Stimulated activated CD4-positive, alpha-beta T cell treated with anti-CD3 and anti-CD28 coated beads, TNF-alpha, amount 100 ng/mL, for 1 hour (primary cell): ENCODE measurements at regions not wholly inside any gene's neighbourhood (a gene's known extent, or its start where the extent isn't known, plus 50 kb on each side); places are given as distances from the start of the nearest gene placed in this dataset.

Experiments used
- DNase-seq, 3 donors: peaks; one replicate each; pipeline ENCODE4 v3.0.0-alpha.2; 2020; ENCODE audit warnings: low read depth in 3 of 3, low spot score in 1 of 3

DNA sequence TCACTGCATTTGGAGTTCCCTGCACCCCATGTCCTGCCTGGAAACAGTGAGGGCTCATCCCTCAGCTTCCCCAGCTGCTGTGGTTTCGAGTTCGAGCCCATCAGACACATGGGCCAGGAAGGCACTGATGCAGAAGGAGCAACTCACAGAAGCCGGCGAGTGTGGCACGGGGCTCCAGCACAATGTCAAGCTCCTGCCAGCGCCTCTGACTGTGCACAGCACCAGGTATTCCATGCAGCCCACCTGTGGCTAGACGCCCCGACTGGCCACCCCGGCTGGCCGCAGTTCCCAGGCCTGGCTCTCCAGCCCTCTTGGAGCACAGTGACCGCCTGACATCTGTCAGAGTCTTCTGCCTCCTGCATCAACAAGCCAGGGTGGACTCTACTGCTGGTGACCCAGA, 419.4 kb downstream of the SHANK2 start:
- no peak for DNase-seq

DNA sequence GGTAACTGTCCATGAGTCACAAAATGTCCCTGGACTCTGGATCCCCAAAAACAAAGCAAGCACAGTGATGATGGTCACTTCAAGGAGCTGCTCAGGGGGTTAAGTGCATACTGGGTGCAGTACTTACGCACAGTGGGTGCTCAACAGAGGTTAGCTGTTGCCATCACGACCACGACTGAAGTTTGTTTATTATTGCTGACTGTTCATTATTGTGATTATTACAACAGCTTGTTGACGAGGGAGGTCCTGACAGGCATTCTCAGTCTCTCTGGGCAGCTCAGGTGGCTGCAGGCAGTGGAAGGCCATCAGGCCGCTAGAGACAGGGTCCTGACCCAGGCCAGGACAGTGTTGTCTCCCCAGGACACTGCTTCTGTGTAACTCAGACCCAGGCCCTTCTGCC, 418.8 kb downstream of the SHANK2 start:
- no peak for DNase-seq

DNA sequence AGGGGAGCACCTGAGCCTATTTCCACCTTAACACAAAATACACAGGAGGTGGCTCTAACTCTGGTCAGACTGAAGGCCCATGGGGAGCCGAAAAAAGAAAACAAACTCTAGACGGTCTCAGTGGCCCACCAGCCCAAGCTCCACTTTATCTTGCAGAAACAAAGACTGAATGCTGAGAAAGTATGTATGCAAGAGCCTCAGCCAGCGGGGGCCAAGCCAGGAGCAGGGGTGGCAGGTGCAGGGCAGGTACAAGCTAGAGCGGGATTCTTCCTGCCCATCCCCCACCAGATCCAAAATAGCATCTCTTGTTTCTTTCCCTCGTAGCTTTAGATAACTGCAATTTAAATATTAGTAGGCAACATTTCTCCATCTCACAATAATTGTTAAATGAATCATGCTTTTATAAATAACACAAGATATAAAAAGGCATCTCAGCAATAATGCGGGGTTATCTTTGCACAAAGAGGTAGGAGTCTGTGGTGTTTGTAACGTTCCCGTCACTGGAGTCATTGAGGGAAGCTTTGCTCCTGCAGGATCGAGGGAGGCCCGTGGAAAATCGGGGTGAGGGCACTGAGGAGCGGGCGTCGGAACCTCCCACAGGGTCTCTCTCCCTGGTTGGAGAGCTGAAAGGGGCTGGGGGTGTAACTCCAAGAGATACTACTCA, 418.0 kb downstream of the SHANK2 start:
- no peak for DNase-seq

DNA sequence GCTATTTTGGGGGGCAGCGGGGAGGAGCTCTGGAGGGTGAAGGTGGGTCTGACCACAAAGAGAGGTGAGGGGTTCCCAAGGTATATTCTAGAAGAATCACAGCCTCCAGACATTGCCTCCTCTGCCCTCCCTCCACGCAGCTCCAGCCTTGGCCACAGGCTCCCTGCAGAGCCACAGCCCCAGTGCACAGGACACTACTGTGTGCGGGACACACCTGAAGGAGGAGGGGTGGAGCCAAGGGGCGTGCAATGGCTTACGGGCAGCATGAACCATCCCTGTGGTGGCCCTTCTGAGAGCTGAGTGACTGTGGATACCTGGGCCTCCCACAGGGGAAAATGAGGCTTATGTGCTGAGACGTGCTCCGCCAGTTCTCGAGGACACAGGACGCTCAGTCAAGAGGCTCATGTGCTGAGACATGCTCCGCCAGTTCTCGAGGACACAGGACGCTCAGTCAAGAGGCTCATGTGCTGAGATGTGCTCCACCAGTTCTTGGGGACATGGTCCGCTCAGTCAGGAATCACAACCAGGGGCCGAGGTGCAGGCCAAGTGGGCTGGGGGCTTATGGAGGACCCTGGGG, 417.3 kb downstream of the SHANK2 start:
- no peak for DNase-seq

DNA sequence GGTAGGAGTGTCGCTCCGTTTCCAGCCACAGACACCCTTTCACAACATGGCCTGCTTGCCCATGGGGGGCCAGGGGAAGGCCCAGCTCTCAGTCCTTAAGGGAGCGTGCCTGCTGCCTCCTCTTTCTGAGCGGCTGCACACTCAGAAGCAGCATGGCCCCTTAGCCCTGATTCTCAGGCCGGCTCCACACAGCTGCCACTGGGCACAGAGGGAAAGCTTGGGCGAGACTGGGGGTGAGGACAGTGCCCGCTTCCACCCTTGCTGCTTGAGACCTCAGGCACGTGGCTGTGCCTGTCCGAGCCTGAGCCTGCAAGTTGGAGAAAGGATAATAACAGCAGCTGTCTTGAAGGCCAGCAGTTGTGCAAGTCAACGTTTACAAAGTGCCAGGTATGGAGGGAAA, 416.3 kb downstream of the SHANK2 start:
- DNase-seq = no peak

DNA sequence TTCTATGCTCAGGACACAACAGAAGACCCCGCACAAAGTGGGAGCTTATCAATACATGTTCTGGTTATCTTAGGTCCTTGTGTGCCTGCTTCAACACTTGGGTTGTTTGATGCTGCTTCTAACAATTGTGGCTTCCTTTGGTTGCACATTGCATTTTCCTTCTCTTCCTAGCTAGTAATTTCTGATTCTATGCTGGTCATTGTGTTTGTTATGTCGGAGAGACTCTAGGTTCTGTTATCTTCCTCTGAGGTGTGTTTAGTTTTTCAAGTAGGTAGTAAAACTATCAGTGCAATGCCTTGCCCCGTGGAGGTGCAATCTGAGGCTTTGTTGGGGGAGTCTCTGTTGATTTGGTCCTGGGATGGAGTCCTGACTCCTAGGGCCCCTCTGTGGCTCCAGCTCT, 414.2 kb downstream of the SHANK2 start:
- no peak for DNase-seq

DNA sequence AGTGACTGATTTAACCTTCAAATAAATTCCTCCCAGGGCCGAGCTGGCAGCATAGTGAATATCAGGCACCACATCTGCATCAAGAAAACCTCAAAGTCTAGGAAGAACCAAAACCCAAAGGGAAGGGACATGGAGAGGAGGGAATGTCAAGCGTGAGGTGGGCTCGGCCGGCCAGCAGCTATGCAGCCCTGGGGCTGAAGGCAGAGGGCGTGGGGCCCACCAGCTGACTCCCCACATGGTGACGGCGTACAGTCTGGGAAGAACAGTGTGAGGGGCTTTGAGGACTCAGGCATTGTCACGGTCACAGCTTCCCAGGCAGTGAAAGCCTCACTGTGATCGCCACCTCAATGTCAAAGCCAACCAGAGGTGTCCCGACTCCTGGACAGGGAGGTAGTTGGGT, 412.5 kb downstream of the SHANK2 start:
- DNase-seq = no peak

DNA sequence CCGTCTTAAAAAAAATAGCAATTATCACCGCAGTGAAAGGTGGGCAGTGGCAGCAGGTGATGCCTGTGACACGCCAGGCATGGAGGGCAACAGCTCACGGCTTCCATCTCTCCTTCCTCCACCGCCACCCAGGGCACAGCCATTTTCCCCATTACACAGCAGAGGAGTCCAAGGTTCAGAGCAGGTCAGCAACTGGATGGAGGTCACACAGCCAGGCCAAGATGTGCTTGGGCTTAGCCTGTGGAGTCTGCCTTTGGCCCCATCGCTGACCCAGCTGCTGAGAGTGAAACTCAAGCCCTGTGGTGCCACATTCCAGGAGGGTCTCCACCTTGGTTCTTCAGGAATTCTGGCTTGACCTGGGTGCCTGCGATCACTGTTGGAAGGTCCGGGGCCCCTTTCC, 411.1 kb downstream of the SHANK2 start:
- DNase-seq = no peak

DNA sequence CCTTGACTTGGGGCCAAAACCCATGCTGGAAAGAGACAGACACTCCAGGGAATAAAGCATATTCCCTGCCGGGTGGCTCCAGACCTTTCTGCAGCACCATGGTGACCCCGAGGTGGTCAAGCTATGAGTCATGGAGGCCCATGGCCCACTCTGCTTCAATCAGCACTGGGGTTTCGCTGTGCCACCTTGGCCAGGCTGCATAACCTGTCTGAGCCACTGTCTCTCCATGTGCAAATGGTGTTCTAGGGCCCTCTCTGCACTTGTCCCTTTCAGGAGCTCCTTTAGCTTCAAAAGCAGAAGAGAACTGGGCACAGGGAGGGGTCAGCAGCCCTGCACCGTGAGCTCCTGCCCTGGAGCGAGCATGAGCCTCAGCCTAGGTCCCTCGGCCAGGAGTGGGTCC, 410.1 kb downstream of the SHANK2 start:
- no peak for DNase-seq

DNA sequence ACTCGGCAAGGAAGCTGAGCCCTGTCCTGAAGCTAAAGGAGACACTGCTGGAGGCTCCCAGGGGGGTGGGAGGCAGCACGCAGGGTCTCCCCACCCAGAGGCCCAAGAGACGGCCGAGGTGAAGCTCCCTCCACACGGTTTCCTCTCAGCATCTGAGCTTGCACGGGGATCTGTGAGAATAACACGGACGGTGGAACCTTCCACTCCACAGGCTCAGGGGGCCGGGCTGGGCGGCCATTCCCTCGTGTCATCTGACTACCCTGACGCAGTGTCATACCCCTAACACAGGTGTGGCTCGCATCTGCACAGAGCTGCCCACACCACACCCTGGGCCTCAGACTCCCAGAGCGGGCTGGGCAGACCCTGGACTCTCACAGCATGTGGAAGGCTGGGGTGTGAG, 409.7 kb downstream of the SHANK2 start:
- DNase-seq = no peak

DNA sequence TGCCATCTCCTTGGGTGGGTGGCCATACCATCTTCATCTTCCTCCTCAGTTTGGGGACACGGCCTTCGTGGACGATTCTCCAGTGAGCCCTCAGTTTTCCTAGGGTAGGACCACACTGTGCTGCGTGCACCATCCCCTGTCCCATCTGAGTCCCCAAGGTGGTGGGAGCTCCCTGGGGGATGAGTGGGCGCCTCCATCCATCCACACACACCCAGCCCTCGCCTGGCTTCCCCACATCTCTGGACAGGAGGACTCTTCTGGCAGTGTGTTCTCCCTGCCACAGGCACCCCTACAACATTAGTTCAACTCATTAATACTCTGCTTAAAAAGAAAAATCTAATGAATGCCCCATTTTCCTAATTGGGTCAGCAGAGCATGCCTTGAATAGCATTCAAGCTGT, 408.5 kb downstream of the SHANK2 start:
- DNase-seq = no peak

DNA sequence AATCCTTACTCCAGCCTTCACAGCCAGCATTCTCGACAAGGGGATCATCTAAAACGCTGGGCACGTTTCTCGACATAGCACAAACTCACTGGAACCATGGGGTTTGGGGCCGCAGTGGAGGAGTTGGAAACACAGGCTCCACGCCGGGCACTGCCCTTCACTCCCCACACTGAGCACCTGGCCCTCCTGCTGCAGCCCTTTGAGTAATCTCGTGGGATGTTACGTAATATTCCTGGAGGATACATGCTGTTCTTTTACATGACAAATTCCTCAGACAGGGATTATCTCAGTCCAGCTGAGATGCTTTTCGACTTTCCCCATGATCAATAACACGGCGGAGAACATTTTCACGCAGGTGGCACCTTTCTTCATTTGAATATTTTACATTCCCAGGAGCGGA, 408.0 kb downstream of the SHANK2 start:
- no peak for DNase-seq

DNA sequence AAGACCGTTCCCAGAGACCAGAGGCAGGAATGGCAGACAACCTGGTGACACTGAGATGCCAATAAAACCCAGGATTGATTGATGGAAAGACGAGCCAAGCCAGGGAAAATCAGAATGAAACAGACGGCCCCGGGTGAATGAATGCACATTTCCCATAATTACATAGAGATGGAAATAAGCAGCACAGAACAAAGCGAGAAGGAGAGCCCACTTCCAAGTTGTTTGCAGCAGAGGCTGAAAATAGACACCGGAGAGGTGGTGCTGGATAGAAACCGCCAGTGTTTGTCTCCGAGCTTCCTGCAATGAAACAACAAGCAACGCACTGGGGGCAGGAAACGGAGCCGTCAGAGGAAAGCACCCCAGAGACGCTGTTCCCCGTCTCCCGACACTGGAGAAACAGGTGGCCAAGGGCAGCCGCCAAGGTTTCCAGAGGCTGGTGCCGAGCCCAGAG, 406.8 kb downstream of the SHANK2 start:
- no peak for DNase-seq

DNA sequence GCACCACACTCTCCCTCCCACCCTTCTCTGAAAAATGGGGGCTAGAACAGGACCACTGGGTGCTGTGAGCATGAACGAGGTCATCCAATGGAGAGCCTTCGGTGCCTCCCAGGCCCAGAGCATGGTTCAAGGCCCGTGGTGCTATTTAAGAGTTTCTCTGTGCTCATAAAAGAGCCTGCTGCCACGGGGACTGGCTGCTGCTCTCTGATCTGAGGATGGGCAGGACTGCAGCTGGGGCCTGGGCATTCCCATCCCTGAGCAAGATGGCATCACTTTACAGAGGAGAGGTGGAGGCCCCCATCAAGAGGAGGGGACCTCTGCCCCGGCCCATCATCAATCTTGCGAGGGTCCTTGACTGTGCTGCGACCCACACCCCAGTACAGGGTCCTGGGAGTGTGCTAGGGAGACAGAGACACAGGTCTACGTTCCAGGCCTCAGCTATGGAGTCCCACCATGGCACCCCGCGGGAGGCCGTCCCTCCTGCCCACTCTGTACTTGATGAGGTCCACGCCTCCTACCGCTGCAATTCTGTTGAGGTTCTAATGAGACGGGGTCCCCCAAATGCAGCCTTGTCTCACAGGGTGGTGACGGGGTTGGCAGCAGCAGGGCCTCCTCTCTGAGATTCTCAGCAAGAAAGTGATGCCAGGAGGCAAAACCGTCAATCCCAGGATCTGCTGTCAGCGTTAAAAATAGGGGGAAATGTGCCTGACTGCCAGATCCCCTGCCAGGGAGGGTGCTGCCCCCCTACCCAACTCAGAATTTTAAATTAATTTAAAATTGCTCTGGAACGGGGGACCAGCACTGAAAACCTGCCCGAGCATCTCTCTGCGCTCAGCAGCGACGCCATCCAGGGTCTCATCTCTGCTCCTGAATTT, 405.4 kb downstream of the SHANK2 start:
- DNase-seq = no peak

DNA sequence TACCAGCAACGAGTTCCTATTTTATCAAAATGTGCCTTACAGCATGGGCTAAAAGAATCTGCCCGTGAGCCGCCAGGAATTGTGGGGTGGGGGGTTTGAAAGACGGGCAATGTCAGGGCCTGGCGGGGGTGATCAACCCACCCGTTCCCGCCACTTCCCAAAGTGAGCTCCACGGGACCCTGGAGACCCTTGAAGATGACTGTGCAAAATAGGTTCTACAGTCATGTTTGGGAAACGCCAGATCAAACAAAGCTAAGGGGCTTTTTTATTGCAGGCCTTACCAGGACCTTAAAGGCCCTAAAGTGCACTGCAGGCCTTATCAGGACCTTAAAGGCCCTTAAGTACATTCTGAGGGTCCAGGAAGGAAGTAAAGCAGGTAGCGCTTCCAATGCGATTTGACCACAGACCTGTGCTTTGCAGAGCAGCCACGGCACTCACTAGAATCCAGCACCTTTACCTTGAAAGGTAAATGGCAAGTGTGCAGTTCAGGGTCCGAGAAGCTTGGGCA, 404.1 kb downstream of the SHANK2 start:
- DNase-seq = no peak

DNA sequence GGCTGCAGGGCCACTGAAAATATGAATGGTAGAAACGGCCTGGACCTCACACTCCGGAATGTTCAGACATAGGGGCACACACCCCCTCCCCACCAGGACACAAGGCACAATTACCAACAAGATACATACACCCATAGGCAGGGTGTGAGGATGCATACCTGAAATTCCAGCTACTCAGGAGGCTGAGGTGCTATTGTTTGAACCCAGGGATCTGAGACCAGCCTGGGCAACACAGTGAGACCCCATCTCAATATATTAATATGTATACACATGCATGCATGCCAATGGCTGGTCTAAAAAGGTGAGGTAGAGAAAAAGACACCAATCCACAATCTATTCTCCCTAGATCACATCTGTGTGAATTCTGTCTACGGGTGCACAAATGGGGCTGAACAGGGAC, 403.3 kb downstream of the SHANK2 start:
- no peak for DNase-seq

DNA sequence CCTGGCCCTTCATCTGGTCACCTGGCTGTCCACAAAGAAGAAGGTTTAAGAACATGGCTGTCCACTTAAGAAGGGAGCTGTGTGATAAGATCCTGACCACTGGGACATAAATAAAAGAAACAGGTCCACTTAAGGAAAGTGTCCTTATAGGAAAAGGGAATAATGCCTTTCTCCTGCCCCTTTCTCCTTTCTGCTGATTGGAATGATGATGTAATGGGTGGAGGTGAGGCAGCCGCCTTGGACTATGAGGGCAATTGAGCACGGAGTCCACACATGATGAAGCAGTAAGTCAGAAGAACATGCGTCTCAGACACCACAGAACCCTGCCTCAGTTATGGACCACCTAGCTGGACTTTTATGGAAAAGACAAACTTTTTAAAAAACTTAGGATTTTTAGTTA, 401.1 kb downstream of the SHANK2 start:
- DNase-seq = no peak

DNA sequence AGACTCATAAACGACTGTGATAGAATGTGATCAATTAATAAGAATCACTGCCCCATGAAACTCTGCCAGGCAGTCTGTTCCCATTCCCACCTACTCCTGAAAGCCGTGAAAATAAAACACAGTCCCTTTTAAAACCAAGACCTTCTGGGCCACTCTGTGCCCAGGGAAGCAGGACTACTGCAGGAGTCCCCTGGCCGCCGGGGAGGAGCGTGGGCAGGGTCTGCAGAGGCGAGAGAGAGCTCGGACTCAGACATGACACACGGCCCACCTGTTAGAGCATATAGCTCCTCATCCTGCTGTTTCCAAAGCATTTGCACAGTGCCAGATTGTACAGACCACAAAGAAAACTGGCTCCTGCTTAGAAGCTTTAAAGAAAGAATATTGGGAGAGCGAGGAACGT, 400.5 kb downstream of the SHANK2 start:
- DNase-seq = no peak

DNA sequence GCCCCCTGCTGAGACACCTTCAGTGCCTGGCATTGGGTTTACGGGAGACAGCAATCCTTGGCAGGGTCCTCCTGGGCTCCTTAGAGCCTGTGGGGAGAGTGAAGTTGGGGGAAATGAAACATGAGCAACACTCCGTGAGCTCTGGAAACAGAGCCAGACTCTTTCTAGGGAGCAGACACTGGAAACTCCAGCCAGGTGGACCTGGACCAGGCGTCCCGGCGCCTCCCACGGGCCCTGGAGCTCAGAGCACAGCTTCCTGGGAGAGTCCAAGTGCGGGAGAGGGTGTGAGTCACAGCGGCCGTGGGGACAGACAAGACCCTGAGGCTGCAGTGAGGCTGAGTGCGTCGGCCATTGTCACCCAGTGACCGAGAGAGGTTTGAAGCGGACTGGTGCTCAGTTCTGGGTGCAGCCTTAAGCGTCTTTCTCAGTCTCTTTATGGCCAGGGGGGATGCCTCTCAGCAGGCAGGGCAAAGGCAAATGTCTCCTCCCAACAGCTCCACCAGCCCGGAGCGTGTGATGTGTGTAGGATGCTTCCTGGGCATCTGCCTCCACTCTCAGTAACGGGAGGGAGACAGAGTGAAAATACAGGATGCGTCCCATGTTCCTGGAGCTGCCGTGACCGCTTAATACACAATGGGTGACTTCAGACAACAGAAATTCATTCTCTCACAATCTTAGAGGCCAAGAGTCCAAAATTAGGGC, 399.2 kb downstream of the SHANK2 start:
- DNase-seq = no peak

DNA sequence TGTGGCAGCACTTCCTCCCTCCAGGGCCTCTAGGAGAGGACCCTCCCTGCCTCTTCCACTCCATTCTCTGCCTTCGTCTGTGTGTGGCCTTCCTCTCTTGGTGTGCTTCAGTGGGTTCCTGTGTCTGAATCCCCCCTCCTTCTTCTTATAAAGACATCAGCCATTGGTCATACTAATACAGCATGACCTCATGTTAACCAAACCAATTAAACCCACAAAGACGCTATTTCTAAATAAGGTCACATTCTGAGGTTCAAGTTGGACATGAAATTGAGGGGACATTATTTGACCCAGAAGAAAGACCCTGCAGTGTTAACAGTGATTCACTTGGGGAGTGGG, 398.6 kb downstream of the SHANK2 start:
- DNase-seq = no peak

DNA sequence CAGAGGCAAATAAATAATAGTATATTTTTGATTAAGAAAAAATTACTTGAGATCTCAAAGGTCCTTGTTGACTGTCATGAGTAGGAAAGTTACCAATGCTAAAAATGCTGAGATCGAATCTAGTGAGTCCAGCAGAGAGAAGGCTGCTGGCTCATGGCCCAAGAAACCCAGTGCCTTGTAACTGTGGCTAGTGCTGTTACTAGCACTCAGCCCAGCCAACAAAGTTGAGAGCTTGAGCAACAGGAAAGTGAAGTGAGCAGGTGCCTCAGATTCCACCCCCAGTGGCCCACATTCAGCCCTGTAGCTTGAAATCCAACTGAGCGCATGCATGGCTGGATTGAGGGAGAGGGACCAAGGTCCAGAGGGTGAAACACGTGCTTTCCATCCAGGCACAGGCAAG, 398.2 kb downstream of the SHANK2 start:
- no peak for DNase-seq
